NCI-H2029 (cell line): ENCODE measurements at regions not wholly inside any gene's neighbourhood (a gene's known extent, or its start where the extent isn't known, plus 50 kb on each side); places are given as distances from the start of the nearest gene placed in this dataset.

Experiments
- DNase-seq: peaks from one replicate; lab custom pipeline; 2025; lab: John Stamatoyannopoulos, UW

DNA sequence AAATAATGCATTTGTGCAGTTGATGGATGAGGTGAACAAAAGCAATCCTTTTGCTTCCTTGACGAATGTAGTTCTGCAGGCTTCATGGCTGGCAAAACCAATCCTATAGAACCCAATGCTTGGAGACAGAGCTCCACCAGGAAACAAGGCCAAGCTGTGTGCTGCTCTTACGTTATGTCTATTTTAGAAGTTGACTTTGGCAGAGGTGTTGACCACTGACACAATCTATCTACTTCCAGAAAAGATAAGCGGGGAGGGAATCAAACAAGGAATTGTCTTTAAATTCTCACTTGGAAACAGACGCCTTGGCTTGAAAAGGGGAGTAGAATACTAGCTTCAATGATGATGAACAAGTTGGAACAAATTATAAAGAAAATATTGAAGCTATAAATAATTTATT is 211.2 kb downstream of the SETD4 start:
- no peak for DNase-seq

DNA sequence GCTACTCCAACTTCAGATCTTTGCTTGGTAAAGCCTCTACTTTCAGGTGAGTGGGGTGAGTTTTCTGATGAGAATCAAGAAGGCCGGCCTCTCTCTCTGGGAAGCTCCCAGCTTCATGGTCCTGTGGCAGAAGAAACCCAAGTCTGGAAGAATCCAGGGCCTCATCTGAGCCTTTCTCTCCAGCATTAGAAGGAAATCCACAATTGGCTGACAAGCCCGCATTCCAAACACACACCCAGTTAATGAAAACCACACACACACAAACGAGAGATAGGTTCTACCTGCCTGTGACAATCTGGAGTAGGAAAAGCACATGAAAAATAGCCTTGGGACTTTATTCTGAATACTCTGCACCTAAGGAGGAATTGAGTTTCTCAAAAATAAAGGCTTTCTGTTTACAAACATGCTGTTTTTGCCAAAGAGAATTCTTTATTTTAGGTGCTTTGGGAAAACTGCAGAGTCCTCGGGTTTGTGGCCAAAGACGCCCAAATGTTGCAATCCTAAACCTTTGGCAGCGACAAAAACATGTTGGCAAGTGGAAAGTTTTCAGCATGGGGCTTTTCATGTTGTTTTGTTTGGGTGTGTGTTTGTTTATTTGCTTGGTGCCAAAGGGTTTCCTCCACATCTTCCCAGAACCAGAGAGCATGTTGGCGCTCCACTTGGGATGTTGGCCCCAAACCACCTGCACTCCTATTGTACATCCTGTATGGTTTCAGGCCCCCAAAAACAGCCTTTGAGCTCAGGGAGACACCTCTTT is 216.2 kb downstream of the SETD4 start:
- DNase-seq: no peak

DNA sequence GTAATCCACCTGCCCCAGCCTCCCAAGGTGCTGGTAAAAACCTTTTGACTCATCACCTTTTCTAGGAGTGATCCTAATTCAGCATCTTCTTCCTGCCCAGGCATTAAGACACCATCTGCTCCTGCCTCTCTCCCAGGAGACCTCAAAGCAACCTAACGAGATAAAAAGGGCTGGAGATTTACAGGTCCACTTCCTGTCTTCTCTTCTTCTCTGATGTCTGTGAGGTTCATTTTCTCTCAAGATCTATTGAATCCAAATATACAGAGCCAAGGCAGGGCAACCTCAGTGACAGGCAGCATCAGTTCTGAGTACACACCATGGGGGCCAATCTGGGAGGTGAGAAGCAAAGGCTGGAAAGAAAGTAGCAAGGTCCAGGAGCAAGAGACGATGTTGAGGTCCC is 219.4 kb downstream of the SETD4 start:
- DNase-seq: no peak

DNA sequence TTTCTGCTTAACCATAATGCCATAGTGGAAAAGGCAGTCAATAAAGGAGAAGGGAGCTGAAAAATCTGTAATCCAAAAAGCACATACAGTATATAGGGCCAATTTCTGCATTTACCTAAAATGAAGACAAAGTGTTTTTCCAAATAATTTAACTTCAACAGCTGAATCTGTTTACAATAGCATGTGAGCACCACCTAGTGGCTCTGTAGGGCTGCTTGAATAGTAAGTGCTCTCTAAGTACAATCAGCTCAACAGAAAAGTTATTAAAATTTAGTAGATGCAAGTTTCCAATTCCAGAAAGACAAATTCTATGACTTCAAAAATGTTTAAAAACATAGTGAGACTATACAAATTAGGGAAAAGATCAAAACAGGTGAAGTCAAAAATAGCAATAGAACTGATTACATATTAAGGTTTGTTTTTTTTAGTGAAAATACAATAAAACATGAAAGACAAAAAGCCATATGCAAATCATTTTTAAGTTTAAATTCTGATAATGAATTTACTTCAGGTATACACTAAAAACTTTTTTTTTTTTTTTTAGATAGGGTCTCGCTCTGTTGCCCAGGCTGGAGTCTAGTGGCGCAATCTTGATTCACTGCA is 220.0 kb downstream of the SETD4 start:
- peak; percentile 70 for DNase-seq

DNA sequence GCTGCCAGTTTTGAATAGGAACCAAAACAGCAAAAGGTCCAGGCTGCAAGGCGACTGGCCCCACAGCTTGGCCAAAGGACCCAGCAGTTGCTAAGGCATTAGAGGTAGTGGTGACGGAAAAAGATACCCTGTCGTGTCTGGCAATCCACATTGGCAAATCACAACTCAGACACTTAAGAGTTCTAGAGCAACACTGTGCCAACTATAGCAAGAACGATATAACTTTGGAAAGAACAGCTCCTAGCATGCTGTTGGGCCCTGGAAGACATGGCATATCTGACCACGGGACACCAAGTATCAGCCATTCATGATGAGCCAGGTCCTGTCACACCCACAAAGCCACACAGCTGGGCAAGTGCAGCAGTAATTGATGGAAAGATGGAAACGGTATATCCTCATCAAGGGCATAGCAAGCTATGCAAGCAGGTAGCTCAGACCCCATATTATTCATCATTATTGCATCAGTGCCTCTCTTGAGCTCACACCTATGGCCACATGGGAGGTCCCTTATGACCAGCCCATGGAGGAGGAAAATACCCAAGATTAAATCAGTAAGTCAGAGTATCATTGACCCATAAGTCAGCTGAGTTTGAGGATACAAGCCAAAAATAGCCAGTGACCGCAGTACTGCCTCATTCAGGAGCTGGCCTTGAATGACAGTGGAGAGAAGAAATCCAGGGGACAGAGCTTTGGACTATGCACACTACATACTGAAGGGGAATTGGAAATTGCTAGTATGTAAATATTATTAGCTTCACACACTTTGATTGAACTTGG is 221.2 kb downstream of the SETD4 start:
- no peak for DNase-seq

DNA sequence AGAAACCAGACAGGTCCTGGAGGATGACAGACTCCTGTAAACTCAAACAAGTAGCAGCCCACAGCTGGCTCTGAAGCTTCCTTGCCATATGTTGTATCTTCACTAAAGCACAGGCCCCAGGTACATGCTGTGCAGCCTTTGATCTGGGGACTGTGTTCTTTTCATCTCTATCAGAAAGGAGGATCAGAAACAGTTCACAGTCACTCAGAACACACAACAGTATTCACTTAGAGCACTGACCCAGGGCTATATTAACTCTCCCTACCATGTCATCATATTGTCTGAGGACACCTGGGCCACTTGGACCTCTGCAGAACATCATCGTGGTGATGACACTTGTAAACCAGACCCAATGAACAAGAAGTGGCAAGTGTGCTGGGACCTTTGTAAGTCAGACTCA is 222.0 kb downstream of the SETD4 start:
- no peak for DNase-seq

DNA sequence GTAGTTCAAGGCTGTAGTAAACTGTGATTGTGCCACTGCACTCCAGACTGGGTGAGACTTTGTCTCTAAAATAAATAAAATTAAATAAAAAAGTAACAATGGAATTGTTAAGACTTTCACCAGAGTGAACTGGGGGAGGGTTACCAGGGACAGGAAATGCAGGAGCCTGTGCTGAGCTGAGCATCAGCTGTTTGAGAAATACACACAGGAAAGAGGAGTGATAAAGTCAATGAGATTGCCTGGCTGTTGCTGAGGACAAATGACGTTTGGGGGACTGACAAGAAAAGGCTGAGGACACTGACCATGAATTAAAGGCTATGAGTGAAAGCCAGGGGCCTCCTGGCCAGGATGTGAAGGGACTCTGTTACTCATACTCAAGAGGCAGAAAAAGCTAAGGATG is 226.3 kb downstream of the SETD4 start:
- no peak for DNase-seq

DNA sequence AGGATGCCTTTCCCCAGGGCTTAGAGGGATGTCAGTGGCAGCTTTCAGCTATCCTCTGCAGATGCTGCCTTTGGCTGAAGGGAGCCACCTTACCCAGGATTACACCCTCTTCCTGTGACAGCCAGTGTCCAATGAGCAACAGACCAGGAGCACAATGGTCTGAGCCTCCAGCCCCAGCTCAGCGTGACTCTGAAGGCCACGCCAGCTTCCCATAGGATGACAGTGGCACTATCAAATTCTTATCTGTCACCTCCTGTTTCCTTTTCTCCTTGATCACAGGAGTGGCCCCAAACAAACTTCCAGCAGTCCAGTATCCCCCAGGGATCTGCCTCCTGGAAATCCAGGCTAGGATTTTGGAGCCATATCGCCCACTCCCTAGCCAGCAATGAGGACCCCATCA is 226.9 kb downstream of the SETD4 start:
- DNase-seq: no peak

DNA sequence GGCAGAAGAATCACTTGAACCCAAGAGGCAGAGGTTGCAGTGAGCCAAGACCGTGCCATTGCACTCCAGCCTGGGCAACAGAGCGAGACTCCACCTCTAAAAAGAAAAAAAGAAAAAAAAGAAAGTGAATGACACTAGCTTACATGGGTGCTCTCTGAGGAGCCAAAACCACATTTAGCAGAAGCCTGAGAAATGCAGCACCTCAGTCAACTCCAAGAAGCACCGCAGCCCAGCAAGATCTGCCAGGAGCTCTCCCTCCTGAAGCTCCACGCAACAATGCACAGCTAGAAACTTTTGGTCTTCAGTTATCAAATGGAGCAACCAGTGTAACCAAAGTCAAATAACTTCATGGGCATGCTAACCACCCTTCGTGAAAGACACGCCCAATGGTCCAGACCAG is 229.1 kb downstream of the SETD4 start:
- DNase-seq: no peak

DNA sequence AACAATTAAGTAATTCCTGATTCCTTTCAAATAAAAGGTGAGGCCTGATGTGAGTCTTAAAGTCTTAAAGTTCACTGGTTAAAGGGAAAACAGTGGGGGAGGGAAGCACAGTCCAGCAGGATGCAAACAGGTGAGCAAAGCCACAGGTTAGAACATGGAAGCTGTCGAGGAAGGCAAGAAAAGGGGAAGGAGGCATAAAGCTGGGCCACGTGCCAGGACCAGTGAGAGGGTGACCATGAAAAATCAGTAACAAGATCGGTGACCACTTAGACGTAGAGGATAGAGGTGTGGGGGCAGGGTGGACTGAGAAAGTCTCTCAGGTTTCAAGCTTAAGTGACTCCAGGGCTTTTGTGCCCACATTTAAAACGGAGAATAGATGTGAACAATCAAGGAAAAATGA is 231.3 kb downstream of the SETD4 start:
- peak; percentile 78 for DNase-seq

DNA sequence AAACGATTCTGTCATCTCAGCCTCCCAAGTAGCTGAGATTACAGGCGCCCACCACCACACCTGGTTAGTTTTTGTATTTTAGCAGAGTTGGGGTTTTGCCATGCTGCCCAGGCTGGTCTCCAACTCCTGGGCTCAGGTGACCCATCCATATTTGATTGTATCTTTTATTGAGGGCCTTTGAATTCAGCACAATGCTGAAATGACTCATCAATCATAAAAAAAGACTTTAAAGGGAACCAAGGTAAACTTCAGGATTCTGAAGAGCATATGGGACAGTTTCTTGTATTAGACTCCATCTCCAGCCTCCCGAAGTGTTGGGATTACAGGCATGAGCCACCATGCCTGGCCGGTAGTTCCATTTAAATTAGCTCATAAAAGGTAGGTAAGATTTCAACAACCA is 232.2 kb downstream of the SETD4 start:
- DNase-seq: no peak

DNA sequence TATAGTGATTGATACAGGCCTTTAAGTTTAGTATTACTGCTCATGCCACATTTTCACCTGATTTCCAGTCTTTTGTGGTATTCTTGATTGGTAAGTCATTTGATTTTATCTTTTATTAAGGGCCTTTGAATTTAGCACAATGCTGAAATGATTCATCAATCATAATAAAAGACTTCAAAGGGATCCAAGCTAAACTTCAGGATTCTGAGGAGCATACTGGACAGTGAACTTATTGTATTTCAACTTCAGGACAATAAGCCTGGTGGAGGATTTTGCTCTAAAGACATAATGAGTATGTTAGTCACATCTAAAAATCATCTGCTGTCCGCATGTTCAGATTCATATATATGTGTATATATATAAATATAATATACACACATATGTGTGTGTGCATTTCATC is 233.3 kb downstream of the SETD4 start:
- no peak for DNase-seq

DNA sequence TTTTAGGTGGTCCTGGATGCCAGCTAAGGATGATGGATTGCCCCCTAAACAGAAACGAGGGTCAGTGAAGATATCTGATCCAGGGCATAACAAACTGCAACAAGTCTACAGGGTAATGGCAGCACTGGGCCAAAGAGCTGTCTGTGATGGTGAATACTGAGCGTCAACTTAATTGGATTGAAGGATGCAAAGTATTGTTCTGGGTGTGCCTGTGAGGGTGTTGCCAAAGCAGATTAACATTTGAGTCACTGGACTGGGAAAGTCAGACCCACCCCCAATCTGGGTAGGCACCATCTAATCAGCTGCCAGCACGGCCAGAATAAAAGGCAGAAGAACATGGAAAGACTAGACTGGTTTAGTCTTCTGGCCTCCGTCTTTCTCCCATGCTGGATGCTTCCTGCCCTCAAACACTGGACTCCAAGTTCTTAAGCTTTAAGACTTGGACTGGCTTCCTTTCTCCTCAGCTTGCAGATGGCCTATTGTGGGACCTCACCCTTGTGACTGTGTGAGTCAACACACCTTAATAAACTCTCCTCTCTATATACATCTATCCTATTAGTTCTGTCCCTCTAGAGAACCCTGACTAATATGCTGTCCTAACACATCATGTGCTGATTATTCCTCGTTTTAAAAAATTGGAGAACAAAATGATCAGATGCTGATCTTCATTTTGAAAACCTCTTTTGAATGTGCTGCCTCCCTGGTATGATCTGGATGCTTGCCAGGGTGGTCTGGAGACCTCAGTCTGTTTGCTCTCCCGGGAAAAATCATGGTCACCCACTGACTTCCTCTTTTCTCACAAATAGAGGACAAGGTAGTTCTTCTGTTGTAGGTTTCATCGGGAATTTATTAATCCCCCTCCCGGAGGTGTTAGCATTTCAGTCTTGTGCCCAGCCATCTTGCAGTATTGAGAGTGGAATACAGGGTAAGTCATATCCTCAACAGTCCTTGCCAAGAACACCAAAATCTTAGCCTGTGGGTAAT is 234.7 kb downstream of the SETD4 start:
- DNase-seq: no peak

DNA sequence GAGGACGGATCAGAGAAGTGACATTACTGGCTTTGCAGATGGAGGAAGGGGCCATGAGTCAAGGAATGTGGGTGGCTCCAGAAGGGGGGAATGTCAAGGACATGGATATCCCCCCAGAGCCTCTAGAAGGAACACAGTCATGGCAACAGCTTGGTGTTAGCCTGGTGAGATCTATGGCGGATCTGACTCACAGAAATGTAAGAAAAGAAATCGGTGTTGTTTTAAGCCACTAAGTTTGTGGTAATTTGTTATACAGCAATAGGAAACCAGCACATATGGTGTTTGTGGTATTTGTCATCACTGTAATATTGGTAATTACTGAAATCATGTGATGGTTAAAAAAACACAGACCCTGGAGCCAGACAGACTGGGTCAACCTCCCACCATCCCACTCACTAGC is 236.2 kb downstream of the SETD4 start:
- no peak for DNase-seq

DNA sequence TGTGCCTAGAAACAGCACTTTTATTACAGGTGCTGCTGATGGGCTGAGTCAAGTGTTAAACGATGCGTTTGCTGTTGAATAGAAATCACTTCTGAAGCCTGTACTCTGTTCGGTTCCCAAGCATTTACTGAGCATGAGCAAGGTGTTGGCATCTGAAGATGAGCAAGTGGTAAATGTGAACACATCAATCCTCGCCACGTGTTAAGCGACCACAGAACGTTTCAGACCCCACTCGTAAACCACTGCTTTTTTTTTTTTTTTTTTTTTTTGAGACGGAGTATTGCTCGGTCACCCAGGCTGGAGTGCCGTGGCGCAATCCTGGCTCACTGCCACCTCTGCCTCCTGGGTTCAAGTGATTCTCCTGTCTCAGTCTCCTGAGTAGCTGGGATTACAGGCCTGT is 241.2 kb downstream of the SETD4 start:
- peak; percentile 6 for DNase-seq

DNA sequence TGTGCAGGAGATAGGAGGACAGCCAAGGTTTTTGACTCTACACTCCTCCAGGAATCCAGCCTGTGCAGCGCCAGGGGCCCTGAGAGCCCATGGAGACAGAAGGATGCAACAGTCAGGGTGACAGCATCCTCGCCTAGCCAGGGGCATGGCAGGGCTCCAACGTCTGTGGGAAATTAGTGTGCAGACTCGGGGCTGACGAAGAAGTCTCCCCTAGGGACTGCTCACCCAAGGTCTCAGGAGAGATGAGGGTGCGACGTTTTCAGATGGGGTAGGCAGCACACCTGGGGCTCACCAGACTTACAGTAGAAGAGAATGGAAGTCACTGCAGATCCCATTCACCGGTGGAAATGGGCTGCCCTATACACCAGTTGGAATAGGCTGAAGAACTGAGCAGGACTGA is 241.7 kb downstream of the SETD4 start:
- DNase-seq: no peak

DNA sequence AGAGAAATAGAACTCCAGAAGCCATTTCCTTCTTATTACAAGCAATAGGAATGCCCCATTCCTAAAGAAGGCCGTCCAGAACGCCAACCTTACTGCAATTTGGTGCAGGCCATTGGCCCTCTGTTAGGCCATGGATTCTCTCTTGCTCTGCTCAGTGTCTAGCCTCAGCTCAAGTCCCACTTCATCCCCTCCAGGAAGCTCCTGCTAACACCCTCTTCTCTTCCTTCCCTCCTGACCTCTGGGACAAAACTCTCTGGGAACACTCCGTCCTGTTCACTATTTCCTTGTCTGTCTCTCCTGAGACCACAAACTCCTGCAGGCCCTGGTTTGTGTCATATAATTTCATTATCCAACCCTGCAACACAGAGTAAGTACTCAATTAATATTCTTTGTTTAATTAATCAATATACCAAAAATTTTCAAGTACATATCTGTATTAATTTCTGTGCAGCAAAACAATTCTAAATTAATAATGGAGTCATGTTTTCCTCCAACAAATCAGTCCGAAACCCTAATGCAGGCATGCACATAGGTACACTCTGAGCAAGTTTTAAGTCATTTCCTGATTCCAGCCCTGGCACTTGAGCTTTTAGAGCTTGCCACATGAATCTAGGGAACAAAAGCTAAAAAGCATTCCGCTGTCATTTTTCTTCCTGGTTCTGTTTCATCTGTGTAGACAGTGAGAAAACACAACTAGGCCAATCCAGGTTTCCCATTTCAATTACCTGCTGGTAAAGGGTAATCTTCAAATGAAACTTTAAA is 245.3 kb downstream of the SETD4 start:
- DNase-seq: peak; percentile 56

DNA sequence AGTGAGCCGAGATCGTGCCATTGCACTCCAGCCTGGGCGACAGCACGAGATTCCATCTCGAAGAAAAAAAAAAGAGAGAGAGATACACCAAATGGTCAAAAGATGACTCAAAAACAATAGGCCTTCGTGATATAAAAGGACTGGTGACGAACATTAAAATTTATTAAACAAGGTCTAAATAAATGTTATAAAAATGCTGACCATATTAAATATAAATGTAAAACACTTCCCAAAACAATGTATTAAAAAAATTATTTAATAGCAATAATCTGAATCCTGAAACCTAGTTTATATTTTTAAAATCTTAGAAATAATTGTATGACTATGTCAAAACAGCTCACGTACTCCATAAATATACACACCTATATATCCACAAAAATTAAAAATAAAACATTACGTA is 247.6 kb downstream of the SETD4 start:
- no peak for DNase-seq

DNA sequence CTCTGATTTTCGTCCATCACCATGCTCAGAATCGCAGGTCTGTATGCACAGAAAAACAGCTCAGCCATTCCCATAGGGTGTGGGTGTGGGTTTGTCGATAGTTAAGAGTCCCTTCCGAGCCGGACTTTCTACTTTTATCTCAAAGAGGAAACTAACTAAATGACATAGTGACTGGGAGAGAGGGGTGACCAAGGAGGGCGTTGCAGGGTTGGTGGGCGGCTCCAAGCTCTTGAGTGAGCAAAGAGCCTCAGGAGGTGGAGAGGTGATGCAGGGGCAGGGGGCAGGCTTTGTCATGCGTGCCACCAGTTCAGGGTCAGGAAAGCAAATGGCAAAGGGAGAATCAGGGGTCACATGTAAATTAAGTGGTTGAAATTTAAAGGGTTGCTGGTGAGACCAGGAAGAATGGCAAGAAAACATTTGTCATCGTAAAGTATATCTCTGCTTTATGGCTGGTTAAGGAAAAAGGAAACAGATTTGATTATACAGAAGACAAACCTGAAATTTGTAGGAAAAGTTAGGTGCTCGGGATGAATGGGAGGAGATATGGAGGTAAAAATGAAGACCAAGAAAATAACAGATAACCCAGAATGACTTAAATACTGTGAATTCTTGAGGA is 249.0 kb downstream of the SETD4 start:
- no peak for DNase-seq

DNA sequence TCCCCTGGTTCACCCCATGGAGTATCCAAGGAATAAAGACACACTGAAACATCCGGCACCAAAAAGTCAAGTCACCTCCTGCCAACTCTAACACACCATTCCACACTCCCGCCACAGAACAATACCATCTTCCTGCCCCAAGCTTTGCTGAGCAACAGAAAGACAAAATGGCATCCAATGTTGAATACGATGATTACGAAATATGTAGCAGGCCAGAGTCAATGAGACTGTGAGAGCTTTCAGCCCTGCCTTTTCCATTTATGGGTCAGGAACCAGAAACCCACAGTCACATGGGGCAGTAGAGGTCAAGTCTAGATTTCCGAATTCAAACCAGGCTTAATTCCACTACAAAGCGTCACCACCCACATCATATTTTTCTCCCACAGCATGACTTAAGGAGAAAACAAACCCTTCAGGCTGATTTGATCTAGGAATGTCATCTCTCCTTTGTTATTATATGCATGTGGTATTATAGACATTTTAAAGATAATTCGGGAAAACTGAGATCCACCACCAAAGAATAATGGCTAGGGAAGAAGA is 249.8 kb downstream of the SETD4 start:
- DNase-seq: no peak

DNA sequence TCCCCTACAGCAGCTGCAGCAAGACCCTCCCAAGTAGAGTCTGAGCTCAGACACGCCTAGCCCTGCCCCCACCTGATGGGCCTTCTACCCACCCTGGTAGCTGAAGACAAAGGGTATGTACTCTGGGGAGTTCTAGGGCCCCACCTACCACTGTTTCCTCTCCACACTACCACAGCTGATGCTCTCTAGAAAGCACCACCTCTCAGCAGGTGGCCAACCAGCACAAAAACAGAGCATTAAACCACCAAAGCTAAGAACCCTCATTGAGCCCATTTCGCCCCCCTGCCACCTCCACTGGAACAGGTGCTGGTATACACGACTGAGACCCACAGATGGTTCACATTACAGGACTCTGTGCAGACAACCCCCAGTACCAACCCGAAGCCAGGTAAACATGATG is 258.9 kb downstream of the SETD4 start:
- DNase-seq: peak; percentile 43
